ENCODE measurements at regions not wholly inside any gene's neighbourhood (a gene's known extent, or its start where the extent isn't known, plus 50 kb on each side); places are given as distances from the start of the nearest gene placed in this dataset.

GRCh38 chr4:119733431-119733830, 104.8 kb upstream of the PDE5A start:
- TF ChIP-seq CTCF (IDR thresholded peaks at IDR 0.05) (no peak), POLR2A (IDR thresholded peaks at IDR 0.05) (no peak)

All from testis (tissue), 2 donors.